HG03135 (cell line): ENCODE measurements at regions not wholly inside any gene's neighbourhood (a gene's known extent, or its start where the extent isn't known, plus 50 kb on each side); places are given as distances from the start of the nearest gene placed in this dataset.
"Not testable (repeated sequence)": the region's sequence is repeated elsewhere in the genome, so short reads cannot be mapped to it uniquely, and the experiment has no call there.

Experiments
- ATAC-seq: cut with Tn5 transposase; IDR thresholded peaks from one replicate; pipeline ENCODE4 v1.9.1; 2021; ENCODE audit warnings: mild to moderate bottlenecking, moderate library complexity; ENCODE audit not compliant: unreplicated experiment

DNA sequence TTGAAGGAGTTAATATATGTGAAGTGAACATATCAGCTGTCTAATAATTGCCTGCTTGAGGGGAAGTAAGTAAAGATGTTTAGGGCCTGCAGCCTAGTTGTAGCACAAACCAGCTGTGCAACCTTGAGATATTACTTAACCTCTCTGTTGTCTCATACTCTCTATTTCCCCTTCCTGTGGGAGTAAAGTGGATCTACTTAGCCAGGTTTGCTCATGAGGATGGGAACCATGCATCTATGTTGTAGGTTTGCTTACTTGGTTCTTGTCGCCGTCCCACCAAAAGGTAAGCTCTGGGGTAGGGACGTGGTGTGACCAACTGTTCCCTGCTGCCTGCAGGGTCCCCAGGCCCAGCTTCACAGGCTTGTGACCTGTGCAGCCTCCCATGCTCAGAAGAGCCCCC lies 362.7 kb upstream of the SULF2 start:
- no peak for ATAC-seq

- ATAC-seq: no peak
Observed at GRCh38 chr20:48147311-48147710, 362.0 kb upstream of the SULF2 start.

GRCh38 chr20:48146877-48147276 lies 361.6 kb upstream of the SULF2 start:
- no peak for ATAC-seq

DNA sequence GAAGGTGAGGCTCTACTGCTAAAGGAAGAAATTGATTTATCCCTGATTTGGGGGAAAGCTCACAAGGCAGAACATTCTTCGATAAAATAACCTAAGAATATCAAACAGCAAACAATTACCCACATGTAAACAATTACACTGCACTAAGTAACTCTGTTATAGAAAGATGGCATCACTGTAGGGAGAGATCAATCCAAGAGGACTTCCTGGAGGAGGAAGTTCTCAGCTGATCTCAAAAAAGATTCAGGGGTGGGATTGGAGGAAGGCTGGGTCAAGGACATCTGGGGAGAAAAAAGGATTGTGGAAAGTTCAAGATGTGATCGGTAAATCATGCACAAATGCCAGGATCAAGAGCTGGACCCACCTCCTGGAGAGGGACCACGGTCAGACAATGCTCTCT lies 361.0 kb upstream of the SULF2 start:
- ATAC-seq: no peak

- ATAC-seq: no peak
Observed at GRCh38 chr20:48143435-48144081, 358.3 kb upstream of the SULF2 start.

GRCh38 chr20:48142516-48142773 lies 357.2 kb upstream of the SULF2 start:
- no peak for ATAC-seq

- no peak for ATAC-seq
Observed at GRCh38 chr20:48141660-48142515, 356.6 kb upstream of the SULF2 start.

GRCh38 chr20:48139262-48140041 lies 354.2 kb upstream of the SULF2 start:
- no peak for ATAC-seq

DNA sequence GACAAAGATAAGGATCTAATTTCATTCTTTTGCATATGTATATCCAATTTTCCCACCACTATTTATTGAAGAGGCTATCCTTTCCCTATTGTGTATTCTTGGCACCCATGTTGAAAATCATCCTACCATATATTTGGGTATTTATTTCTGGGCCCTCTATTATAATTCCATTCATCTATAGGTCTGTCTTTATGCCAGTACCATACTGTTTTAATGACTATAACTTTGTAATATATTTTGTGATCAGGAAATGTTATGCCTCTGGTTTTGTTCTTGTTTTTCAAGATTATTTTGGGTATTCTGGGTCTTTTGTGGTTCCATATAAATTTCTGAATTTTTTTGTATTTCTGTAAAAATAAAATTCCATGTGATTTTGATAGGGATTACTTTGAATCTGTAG lies 347.6 kb upstream of the SULF2 start:
- ATAC-seq: no peak

GRCh38 chr20:48131581-48131980 lies 346.3 kb upstream of the SULF2 start:
- no peak for ATAC-seq

DNA sequence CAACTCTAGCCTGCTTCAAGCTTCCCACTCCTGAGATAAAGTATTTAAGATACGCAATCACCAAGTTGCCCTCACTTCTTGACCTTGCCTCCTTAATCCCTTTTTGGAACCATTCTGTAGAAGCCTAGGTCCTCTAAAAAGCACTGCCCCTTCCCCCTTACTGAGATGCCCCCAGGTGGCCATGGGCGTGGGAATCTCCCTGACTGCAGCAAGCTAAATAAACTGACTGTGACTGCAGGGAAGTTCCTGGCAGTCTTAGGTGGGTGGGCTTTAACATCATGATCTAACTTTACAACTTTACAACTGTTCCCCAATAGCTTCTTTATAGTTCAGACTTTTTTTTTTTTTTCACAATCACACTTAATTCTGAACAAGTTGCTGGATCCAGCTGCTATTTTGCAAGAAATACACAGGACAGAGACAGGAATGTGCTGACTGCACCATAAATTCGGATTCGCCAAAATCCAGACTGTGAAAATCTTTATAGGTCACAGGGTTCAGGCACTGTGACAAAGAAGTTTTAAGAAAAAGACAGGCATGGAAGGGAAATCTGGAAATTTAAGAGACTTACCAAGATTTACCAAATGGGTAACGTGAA lies 344.2 kb upstream of the SULF2 start:
- ATAC-seq: no peak

DNA sequence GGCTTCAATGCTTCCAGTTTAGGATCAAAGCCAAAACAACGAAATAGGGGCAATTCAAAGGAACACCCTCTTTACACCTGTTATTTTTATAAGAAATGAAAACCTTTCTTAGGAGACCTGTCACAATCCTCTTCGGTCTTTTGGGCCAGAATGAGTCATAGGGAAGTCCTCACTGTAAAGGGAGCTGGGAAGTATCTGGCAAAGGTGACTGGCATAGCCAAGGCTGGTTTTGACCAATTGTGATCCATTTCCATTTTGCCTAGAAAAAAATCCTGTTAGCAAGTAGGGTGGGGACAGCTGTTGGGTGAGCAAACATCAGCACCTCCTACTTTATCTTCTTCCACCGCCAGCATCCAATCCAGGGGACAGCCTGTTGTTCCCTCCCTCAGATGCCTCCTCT lies 343.2 kb upstream of the SULF2 start:
- no peak for ATAC-seq

- ATAC-seq: not testable (repeated sequence)
Observed at GRCh38 chr20:48127964-48128363, 342.7 kb upstream of the SULF2 start.

DNA sequence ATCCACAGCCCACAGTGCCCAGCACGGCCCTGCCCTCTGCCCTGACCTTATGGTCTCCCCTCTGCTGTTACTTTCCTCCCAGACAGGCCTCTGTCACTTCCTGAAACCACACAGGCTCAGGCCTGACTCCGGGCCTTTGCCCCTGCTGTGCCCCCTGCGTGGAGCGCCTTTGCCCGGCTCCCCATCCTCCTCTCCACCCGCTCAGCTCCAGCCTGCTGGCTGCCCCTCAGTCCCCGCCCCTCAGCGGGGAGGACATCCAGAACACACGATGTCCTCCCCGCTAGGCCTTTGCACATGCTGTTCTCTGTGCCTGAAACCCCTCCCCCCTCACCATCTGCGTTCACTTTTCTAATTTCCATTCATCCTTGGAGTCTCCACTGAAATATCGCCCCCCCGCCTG lies 341.9 kb upstream of the SULF2 start:
- ATAC-seq: not testable (repeated sequence)

DNA sequence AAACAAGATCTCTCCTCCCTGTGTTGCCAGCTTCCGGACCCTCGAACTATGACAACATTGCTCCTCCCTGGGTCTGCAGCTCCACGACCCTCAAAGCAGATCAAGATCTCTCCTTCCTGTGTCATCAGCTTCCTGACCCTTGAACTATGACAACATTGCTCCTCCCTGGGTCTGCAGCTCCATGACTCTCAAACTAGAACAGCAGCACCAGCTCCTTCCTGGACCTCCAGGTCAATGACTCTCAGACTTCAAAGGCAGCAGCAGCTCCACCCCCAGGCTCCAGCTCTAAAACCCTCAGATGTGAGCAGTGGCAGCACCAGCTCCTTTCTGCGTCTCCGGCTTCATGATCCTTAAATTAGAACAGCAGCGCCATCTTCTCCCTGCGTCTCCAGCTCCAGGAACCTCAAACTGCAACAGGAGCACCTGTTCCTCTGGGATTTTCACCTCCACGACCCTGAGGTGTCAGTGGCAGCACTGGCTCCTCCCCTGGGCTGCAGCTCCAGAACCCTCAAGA lies 341.0 kb upstream of the SULF2 start:
- ATAC-seq: no peak

DNA sequence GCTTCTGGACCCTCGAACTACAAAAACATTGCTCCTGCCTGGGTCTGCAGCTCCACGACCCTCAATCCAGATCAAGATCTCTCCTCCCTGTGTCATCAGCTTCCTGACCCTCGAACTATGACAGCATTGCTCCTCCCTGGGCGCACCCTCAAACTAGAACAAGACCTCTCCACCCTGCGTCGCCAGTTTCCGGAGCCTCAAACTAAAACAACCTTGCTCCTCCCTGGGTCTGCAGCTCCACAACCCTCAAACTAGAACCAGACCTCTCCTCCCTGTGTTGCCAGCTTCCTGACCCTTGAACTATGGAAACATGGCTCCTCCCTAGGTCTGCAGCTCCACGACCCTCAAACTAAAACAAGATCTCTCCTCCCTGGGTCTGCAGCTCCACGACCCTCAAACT lies 339.7 kb upstream of the SULF2 start:
- no peak for ATAC-seq

DNA sequence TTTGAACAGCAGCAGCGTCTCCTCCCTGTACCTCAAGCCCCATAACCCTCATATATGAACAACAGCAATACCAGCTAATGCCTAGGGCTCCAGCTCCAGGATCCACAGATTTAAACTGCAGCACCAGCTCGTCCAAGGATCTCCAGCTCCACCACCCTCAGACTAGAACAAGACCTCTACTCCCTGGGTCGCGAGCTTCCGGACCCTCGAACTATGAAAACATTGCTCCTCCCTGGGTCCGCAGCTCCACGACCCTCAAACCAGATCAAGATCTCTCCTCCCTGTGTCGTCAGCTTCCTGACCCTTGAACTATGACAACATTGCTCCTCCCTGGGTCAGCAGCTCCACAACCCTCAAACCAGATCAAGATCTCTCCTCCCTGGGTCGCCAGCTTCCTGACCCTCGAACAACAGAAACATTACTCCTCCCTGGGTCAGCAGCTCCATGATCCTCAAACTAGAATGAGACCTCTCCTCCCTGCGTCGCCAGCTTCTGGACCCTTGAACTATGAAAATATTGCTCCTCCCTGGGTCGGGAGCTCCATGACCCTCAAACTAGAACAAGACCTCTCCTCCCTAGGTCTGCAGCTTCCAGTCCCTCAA lies 339.0 kb upstream of the SULF2 start:
- no peak for ATAC-seq

- ATAC-seq: no peak
Observed at GRCh38 chr20:48120120-48120519, 334.8 kb upstream of the SULF2 start.

DNA sequence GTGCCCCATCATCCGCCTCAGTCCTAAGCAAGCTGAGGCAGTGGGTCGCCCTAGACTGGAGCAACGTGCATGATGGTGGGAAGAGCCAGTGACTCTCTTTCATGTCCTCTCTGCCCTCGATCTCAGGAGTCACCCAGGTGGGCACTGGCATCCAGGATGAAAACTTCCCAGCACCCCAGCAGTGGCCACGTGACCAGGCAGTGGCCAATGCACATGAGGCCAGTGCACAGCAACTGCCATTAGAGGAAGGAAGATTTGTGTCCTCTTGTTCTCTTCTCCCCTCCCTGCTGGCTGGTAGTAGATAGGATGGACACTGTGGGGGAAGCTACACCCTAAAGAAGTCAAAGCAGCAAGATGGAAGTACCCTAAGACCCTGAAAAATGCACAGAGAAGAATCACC lies 334.1 kb upstream of the SULF2 start:
- ATAC-seq: not testable (repeated sequence)

DNA sequence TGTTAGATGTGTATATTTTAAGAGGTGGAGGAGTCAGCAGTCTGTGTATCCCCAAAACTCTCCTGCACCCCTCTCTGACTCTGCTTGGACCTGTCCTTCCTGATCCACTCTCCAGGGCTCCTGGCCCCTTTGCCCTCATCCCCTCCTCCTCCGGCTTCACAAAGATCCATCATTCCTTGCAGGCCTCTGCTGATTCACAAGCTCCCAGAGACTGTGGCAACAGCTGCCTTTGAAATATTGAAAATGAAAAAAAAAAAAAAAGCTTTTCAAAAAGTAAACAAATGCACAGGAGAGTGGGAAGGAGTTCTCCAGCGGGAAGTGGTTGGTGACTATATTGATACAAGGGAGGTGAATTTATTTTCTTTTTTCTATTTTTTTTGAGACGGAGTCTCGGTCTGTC lies 330.2 kb upstream of the SULF2 start:
- no peak for ATAC-seq

DNA sequence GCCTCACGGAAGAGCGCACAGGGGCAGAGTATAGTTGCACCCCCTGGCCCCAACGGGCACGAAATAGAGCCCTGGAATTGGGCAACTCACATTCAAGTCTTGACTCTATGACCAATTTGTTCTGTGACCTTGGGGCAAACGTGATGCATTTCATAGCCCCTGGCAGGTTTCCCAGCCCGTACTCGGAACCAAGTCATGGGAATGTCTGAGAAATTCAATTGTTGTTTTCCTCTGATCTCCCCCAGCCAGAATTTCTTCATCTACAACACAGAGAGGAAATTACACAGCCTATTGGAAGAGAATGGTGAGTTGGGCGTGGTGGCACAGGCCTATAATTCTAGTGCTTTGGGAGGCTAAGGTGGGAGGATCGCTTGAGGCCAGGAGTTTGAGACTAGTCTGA lies 322.3 kb upstream of the SULF2 start:
- ATAC-seq: no peak
